Fibroblast of upper back skin (primary cell): ENCODE measurements at regions not wholly inside any gene's neighbourhood (a gene's known extent, or its start where the extent isn't known, plus 50 kb on each side); places are given as distances from the start of the nearest gene placed in this dataset.
A peak's percentile ranks its signal among the peaks of the same experiment; 100 is the strongest.
"Not testable (repeated sequence)": the region's sequence is repeated elsewhere in the genome, so short reads cannot be mapped to it uniquely, and the experiment has no call there.

Source experiments
- DNase-seq: peaks from one replicate; pipeline ENCODE4 v3.0.0-alpha.2; 2013

- no peak for DNase-seq
Measured at GRCh38 chr11:115643549-115644270, 139.5 kb upstream of the CADM1 start.

GRCh38 chr11:115642660-115643059 lies 138.4 kb upstream of the CADM1 start:
- DNase-seq = no peak

GRCh38 chr11:115637599-115638241 lies 133.5 kb upstream of the CADM1 start:
- DNase-seq = no peak

- DNase-seq = no peak
Measured at GRCh38 chr11:115636753-115637527, 132.7 kb upstream of the CADM1 start.

- DNase-seq = not testable (repeated sequence)
Measured at GRCh38 chr11:115633977-115634376, 129.8 kb upstream of the CADM1 start.

GRCh38 chr11:115632061-115632460 lies 127.8 kb upstream of the CADM1 start:
- DNase-seq = no peak

- DNase-seq = no peak
Measured at GRCh38 chr11:115631609-115632008, 127.4 kb upstream of the CADM1 start.

GRCh38 chr11:115630214-115630613 lies 126.0 kb upstream of the CADM1 start:
- peak; percentile 68 for DNase-seq

GRCh38 chr11:115629456-115630015 lies 125.3 kb upstream of the CADM1 start:
- DNase-seq = no peak

GRCh38 chr11:115627666-115628460 lies 123.6 kb upstream of the CADM1 start:
- DNase-seq = no peak

GRCh38 chr11:115627071-115627470 lies 122.9 kb upstream of the CADM1 start:
- DNase-seq = no peak

- DNase-seq = no peak
Measured at GRCh38 chr11:115626414-115626813, 122.2 kb upstream of the CADM1 start.

GRCh38 chr11:115625502-115625901 lies 121.3 kb upstream of the CADM1 start:
- DNase-seq = no peak

- DNase-seq = no peak
Measured at GRCh38 chr11:115624065-115624464, 119.8 kb upstream of the CADM1 start.

- DNase-seq = peak; percentile 99
Measured at GRCh38 chr11:115623021-115623451, 118.8 kb upstream of the CADM1 start.

GRCh38 chr11:115618428-115618827 lies 114.2 kb upstream of the CADM1 start:
- DNase-seq = peak; percentile 36

- DNase-seq = peak; percentile 28
Measured at GRCh38 chr11:115617767-115618166, 113.6 kb upstream of the CADM1 start.

GRCh38 chr11:115616971-115617370 lies 112.8 kb upstream of the CADM1 start:
- peak; percentile 99 for DNase-seq

- DNase-seq = peak; percentile 81
Measured at GRCh38 chr11:115613986-115614632, 109.9 kb upstream of the CADM1 start.

- no peak for DNase-seq
Measured at GRCh38 chr11:115613004-115613403, 108.8 kb upstream of the CADM1 start.

- peak; percentile 83 for DNase-seq
Measured at GRCh38 chr11:115612046-115612730, 108.0 kb upstream of the CADM1 start.
